Nephron progenitor cell (in vitro differentiated cells): ENCODE measurements at regions not wholly inside any gene's neighbourhood (a gene's known extent, or its start where the extent isn't known, plus 50 kb on each side); places are given as distances from the start of the nearest gene placed in this dataset.

Experiments used
- DNase-seq: peaks from one replicate; pipeline ENCODE4 v3.0.0; 2021
- H3K27ac Mint-ChIP-seq: 2 replicates; pipeline ENCODE4 v1.8.0; 2021; ENCODE audit warnings: mild to moderate bottlenecking, moderate library complexity, mixed read lengths
- H3K27me3 Mint-ChIP-seq: 2 replicates; pipeline ENCODE4 v1.8.0; 2021; ENCODE audit warnings: mild to moderate bottlenecking, low read depth, mixed read lengths; ENCODE audit not compliant: poor library complexity
- H3K36me3 Mint-ChIP-seq: 2 replicates; pipeline ENCODE4 v1.8.0; 2021; ENCODE audit warnings: low read depth, mixed read lengths
- H3K4me1 Mint-ChIP-seq: 2 replicates; pipeline ENCODE4 v1.8.0; 2021; ENCODE audit warnings: mixed read lengths
- H3K4me3 Mint-ChIP-seq: 2 replicates; pipeline ENCODE4 v1.8.0; 2021; ENCODE audit warnings: mild to moderate bottlenecking, moderate library complexity, mixed read lengths
- H3K9me3 Mint-ChIP-seq: 2 replicates; pipeline ENCODE4 v1.8.0; 2021; ENCODE audit warnings: mild to moderate bottlenecking, moderate library complexity, mixed read lengths
- CTCF ChIP-seq: fragments of 200-600 bp; sonication (generic); IDR thresholded peaks from 2 replicates; pipeline ENCODE4 v1.5.0; 2021; ENCODE audit warnings: antibody characterized with exemption

GRCh38 chr4:127416115-127416514 is 216.6 kb upstream of the INTU start:
- H3K36me3 Mint-ChIP-seq: no peaks in the 10 kb centered on the region
- H3K9me3 Mint-ChIP-seq: no peaks in the 10 kb centered on the region
- H3K27ac Mint-ChIP-seq: no peak overlapping the region
- H3K4me1 Mint-ChIP-seq: peaks cover 5% of the 10 kb centered on the region
- peaks cover 4% of the 10 kb centered on the region for H3K27me3 Mint-ChIP-seq
- DNase-seq: no peak
- no peak for TF ChIP-seq CTCF
- no peak overlapping the region for H3K4me3 Mint-ChIP-seq

- peaks cover 5% of the 10 kb centered on the region for H3K4me1 Mint-ChIP-seq
- H3K27me3 Mint-ChIP-seq: no peaks in the 10 kb centered on the region
- no peaks in the 10 kb centered on the region for H3K9me3 Mint-ChIP-seq
- H3K27ac Mint-ChIP-seq: no peak overlapping the region
- H3K4me3 Mint-ChIP-seq: no peak overlapping the region
- H3K36me3 Mint-ChIP-seq: no peaks in the 10 kb centered on the region
- no peak for DNase-seq
- no peak for TF ChIP-seq CTCF
These were observed 214.7 kb upstream of the INTU start for GRCh38 chr4:127417885-127418535.

- DNase-seq: no peak
- Mint-ChIP-seq H3K36me3 (no peaks in the 10 kb centered on the region), H3K4me1 (peaks cover 5% of the 10 kb centered on the region), H3K27me3 (no peaks in the 10 kb centered on the region), H3K27ac (no peak overlapping the region), H3K4me3 (no peak overlapping the region), H3K9me3 (no peaks in the 10 kb centered on the region)
- TF ChIP-seq CTCF: no peak
These were observed 213.3 kb upstream of the INTU start for GRCh38 chr4:127419431-127419830.

- no peak overlapping the region for H3K27ac Mint-ChIP-seq
- DNase-seq: no peak
- H3K36me3 Mint-ChIP-seq: no peaks in the 10 kb centered on the region
- no peaks in the 10 kb centered on the region for H3K27me3 Mint-ChIP-seq
- H3K9me3 Mint-ChIP-seq: peaks cover 3% of the 10 kb centered on the region
- no peak overlapping the region for H3K4me3 Mint-ChIP-seq
- no peak for TF ChIP-seq CTCF
- peaks cover 10% of the 10 kb centered on the region for H3K4me1 Mint-ChIP-seq
These were observed 211.3 kb upstream of the INTU start for GRCh38 chr4:127421437-127421836.

- H3K36me3 Mint-ChIP-seq: no peaks in the 10 kb centered on the region
- no peak overlapping the region for H3K27ac Mint-ChIP-seq
- H3K27me3 Mint-ChIP-seq: no peaks in the 10 kb centered on the region
- H3K4me3 Mint-ChIP-seq: no peak overlapping the region
- H3K9me3 Mint-ChIP-seq: peaks cover 28% of the 10 kb centered on the region
- peaks cover 5% of the 10 kb centered on the region for H3K4me1 Mint-ChIP-seq
- no peak for TF ChIP-seq CTCF
- no peak for DNase-seq
These were observed 207.4 kb upstream of the INTU start for GRCh38 chr4:127425202-127425845.

- TF ChIP-seq CTCF: no peak
- peaks cover 28% of the 10 kb centered on the region for H3K9me3 Mint-ChIP-seq
- peak overlapping the region; percentile 10 for H3K27ac Mint-ChIP-seq
- H3K4me3 Mint-ChIP-seq: no peak overlapping the region
- H3K36me3 Mint-ChIP-seq: no peaks in the 10 kb centered on the region
- DNase-seq: no peak
- no peaks in the 10 kb centered on the region for H3K27me3 Mint-ChIP-seq
- H3K4me1 Mint-ChIP-seq: peaks cover 5% of the 10 kb centered on the region
These were observed 206.9 kb upstream of the INTU start for GRCh38 chr4:127425851-127426250.
